ENCODE measurements at regions not wholly inside any gene's neighbourhood (a gene's known extent, or its start where the extent isn't known, plus 50 kb on each side); places are given as distances from the start of the nearest gene placed in this dataset.

DNA sequence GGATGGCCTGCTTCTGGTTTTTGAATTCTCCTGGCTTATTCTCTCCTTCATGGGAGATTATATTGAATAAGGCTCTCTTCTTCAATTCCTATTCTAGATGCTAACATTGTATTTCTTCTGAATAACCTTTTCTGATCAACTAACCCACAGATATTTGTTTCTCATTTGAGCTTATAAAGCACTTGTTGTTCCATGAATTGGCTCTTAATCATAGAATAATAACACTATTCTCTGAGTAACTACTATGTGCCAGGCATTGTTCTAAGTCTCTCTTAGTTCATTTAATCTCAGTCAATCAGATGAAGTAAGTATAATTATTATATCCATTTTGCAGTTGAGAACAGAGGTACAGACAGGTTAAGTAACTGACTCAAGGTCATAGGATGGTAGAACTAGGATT, 136.3 kb upstream of the MLIP start:
- Histone ChIP-seq H3K27me3 (replicated peaks; ENCODE audit: control insufficient read depth, insufficient read depth, low read length) (no peaks in the 10 kb centered on the region), H3K4me3 (ENCODE audit: low read length) (no peak overlapping the region), H3K9ac (ENCODE audit: low read length) (no peak overlapping the region), H3K36me3 (ENCODE audit: control insufficient read depth, insufficient read depth, low read length, severe bottlenecking) (no peaks in the 10 kb centered on the region), H3K9me3 (ENCODE audit: control insufficient read depth, low read length) (no peaks in the 10 kb centered on the region), H3K4me1 (ENCODE audit: control insufficient read depth, insufficient read depth, low read length) (no peaks in the 10 kb centered on the region)
- DNase-seq (ENCODE audit: low read depth), result no peak

- H3K4me3 ChIP-seq (ENCODE audit: low read length), result no peak overlapping the region
- H3K36me3 ChIP-seq (ENCODE audit: control insufficient read depth, insufficient read depth, low read length, severe bottlenecking), result no peaks in the 10 kb centered on the region
- no peak for DNase-seq (ENCODE audit: low read depth)
- no peaks in the 10 kb centered on the region for H3K4me1 ChIP-seq (ENCODE audit: control insufficient read depth, insufficient read depth, low read length)
- H3K9ac ChIP-seq (ENCODE audit: low read length), result no peak overlapping the region
- H3K9me3 ChIP-seq (ENCODE audit: control insufficient read depth, low read length), result no peaks in the 10 kb centered on the region
- no peaks in the 10 kb centered on the region for H3K27me3 ChIP-seq (replicated peaks; ENCODE audit: control insufficient read depth, insufficient read depth, low read length)
Observed at GRCh38 chr6:53975941-53976615, 135.2 kb upstream of the MLIP start.

DNA sequence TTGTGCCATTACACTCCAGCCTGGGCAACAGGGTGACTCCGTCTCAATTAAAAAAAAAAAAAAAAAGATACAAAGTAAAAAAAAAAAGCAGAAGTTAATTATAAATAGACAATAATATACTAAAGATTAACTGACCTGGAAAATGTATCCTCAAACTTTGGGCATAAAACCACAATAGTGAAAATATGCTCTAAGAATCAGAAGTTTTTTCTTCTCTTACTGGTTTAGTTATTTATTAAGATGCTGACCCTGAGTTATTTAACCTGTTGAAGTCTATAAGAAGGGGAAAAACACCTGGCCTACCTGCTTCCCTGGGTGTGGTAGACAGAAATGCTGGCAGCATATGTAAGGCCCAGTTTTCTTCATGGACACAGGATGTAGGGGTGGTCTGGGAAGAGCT, 133.7 kb upstream of the MLIP start:
- no peaks in the 10 kb centered on the region for H3K36me3 ChIP-seq (ENCODE audit: control insufficient read depth, insufficient read depth, low read length, severe bottlenecking)
- no peaks in the 10 kb centered on the region for H3K27me3 ChIP-seq (replicated peaks; ENCODE audit: control insufficient read depth, insufficient read depth, low read length)
- H3K4me3 ChIP-seq (ENCODE audit: low read length), result no peak overlapping the region
- no peaks in the 10 kb centered on the region for H3K9me3 ChIP-seq (ENCODE audit: control insufficient read depth, low read length)
- DNase-seq (ENCODE audit: low read depth), result no peak
- no peak overlapping the region for H3K9ac ChIP-seq (ENCODE audit: low read length)
- H3K4me1 ChIP-seq (ENCODE audit: control insufficient read depth, insufficient read depth, low read length), result no peaks in the 10 kb centered on the region

GRCh38 chr6:53979468-53980067, 131.7 kb upstream of the MLIP start:
- H3K4me3 ChIP-seq (ENCODE audit: low read length), result no peak overlapping the region
- H3K4me1 ChIP-seq (ENCODE audit: control insufficient read depth, insufficient read depth, low read length), result peaks cover 10% of the 10 kb centered on the region
- DNase-seq (ENCODE audit: low read depth), result peak; percentile 79
- no peaks in the 10 kb centered on the region for H3K27me3 ChIP-seq (replicated peaks; ENCODE audit: control insufficient read depth, insufficient read depth, low read length)
- H3K9me3 ChIP-seq (ENCODE audit: control insufficient read depth, low read length), result no peaks in the 10 kb centered on the region
- no peaks in the 10 kb centered on the region for H3K36me3 ChIP-seq (ENCODE audit: control insufficient read depth, insufficient read depth, low read length, severe bottlenecking)
- H3K9ac ChIP-seq (ENCODE audit: low read length), result no peak overlapping the region

DNA sequence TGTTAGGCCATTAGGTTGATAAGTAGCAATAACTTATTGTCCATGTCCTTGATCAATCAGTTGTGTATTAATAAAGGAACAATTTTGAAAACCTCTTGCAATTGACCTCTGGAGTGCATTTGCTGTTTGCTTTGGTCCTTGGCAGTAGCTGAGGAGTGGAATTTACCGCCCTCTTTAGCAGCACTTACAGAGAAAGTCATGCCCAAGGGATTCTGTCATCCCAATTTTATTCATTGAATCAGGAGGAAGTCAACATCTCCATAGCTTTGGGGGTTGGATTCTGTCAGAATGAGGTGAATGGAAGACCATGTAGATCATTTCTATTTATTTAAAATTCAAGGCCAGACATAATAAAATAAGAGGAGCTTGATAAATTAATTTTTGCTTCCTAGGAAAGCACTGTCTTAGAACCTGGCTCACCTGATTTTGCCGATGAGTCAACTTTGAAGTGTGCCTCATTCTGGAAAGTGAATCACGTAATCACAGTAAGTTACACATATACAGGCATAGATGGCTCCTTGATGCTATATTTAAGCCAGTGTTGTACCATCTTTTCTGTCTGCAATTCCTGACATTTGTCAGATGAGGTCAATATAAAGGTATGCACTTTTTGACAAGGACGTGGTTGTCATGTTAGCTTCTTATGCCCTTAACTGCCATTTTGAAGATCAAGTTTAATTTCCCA, 128.7 kb upstream of the MLIP start:
- Histone ChIP-seq H3K4me3 (ENCODE audit: low read length) (no peak overlapping the region), H3K4me1 (ENCODE audit: control insufficient read depth, insufficient read depth, low read length) (peaks cover 35% of the 10 kb centered on the region), H3K9me3 (ENCODE audit: control insufficient read depth, low read length) (no peaks in the 10 kb centered on the region), H3K27me3 (replicated peaks; ENCODE audit: control insufficient read depth, insufficient read depth, low read length) (no peaks in the 10 kb centered on the region), H3K9ac (ENCODE audit: low read length) (no peak overlapping the region), H3K36me3 (ENCODE audit: control insufficient read depth, insufficient read depth, low read length, severe bottlenecking) (no peaks in the 10 kb centered on the region)
- DNase-seq (ENCODE audit: low read depth), result no peak

GRCh38 chr6:53983301-53983700, 127.9 kb upstream of the MLIP start:
- Histone ChIP-seq H3K27me3 (replicated peaks; ENCODE audit: control insufficient read depth, insufficient read depth, low read length) (no peaks in the 10 kb centered on the region), H3K9ac (ENCODE audit: low read length) (no peak overlapping the region), H3K9me3 (ENCODE audit: control insufficient read depth, low read length) (no peaks in the 10 kb centered on the region), H3K36me3 (ENCODE audit: control insufficient read depth, insufficient read depth, low read length, severe bottlenecking) (no peaks in the 10 kb centered on the region), H3K4me3 (ENCODE audit: low read length) (no peak overlapping the region), H3K4me1 (ENCODE audit: control insufficient read depth, insufficient read depth, low read length) (peaks cover 35% of the 10 kb centered on the region)
- DNase-seq (ENCODE audit: low read depth), result no peak

DNA sequence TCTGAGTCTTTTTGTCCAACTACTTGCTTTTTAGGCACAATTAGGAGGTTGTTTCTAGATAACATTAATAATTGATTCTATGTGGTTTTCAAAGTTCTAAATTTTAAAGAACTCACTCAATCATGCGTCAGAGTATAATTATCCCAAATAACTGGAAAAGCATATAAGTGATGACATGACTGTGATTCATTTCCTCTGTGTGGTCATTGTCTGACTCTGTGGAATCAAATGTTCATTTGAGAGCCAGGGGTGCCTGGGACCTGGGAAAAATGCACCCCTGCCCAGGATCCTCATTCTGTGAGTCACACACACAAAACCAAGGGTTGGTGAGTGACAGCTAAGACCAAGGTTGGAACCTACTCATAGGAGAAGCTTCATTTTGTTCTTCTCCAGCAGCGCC, 127.1 kb upstream of the MLIP start:
- peak; percentile 79 for DNase-seq (ENCODE audit: low read depth)
- H3K9ac ChIP-seq (ENCODE audit: low read length), result peak overlapping the region; percentile 21
- H3K4me3 ChIP-seq (ENCODE audit: low read length), result peak overlapping the region; percentile 53
- H3K9me3 ChIP-seq (ENCODE audit: control insufficient read depth, low read length), result no peaks in the 10 kb centered on the region
- peaks cover 35% of the 10 kb centered on the region for H3K4me1 ChIP-seq (ENCODE audit: control insufficient read depth, insufficient read depth, low read length)
- H3K36me3 ChIP-seq (ENCODE audit: control insufficient read depth, insufficient read depth, low read length, severe bottlenecking), result no peaks in the 10 kb centered on the region
- no peaks in the 10 kb centered on the region for H3K27me3 ChIP-seq (replicated peaks; ENCODE audit: control insufficient read depth, insufficient read depth, low read length)

DNA sequence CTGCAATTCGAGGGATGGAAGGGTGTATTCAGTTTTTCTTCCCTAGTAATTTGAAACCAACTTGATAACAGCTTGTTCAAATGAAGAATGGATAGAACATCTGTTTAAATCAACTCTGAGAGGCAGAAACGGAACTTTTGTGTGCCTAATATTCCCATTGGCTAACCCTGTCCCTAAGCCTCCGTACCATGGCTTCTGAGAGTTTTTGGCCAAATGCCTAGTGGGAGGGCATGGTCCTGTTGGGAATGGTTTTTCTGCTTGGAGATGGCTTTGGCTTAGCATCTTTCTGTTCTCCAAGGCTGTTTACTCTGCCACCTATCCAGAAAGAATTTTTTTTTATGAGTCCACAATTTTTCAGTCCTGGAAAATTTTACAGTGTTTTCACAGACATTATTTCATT, 126.7 kb upstream of the MLIP start:
- Histone ChIP-seq H3K4me1 (ENCODE audit: control insufficient read depth, insufficient read depth, low read length) (peaks cover 35% of the 10 kb centered on the region), H3K36me3 (ENCODE audit: control insufficient read depth, insufficient read depth, low read length, severe bottlenecking) (no peaks in the 10 kb centered on the region), H3K9ac (ENCODE audit: low read length) (peak overlapping the region; percentile 21), H3K9me3 (ENCODE audit: control insufficient read depth, low read length) (no peaks in the 10 kb centered on the region), H3K4me3 (ENCODE audit: low read length) (peak overlapping the region; percentile 53), H3K27me3 (replicated peaks; ENCODE audit: control insufficient read depth, insufficient read depth, low read length) (no peaks in the 10 kb centered on the region)
- no peak for DNase-seq (ENCODE audit: low read depth)

- Histone ChIP-seq H3K9ac (ENCODE audit: low read length) (peak overlapping the region; percentile 55), H3K4me1 (ENCODE audit: control insufficient read depth, insufficient read depth, low read length) (peaks cover 35% of the 10 kb centered on the region), H3K9me3 (ENCODE audit: control insufficient read depth, low read length) (no peaks in the 10 kb centered on the region), H3K4me3 (ENCODE audit: low read length) (peak overlapping the region; percentile 22), H3K27me3 (replicated peaks; ENCODE audit: control insufficient read depth, insufficient read depth, low read length) (no peaks in the 10 kb centered on the region), H3K36me3 (ENCODE audit: control insufficient read depth, insufficient read depth, low read length, severe bottlenecking) (no peaks in the 10 kb centered on the region)
- DNase-seq (ENCODE audit: low read depth), result peak; percentile 30
Observed at GRCh38 chr6:53985366-53985765, 125.9 kb upstream of the MLIP start.

DNA sequence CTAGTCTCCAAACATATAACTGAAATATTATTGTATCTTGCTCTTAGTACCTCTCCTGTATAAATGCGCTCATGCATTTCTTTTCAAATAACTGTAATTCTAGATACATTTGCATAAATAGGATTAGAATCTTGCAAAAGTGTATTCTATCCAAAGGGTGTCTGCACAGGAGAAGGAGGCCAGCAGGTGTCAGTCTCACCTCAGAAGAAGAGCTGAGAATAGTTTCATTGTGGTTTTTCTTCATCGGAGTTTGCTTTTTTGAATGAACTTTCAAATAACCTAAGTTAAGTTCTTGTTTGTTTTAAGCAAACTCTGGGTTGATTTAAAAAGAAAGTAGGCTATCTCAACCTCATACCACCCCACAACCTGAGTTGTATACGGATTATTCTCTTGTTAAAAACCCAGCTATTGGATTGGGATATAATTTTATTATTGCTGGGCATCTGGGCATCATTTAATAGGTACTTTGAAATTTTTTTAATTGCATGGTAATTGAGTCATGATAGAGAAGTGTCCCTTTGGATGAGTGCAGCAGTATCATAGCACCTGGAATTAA, 125.0 kb upstream of the MLIP start:
- no peaks in the 10 kb centered on the region for H3K9me3 ChIP-seq (ENCODE audit: control insufficient read depth, low read length)
- H3K4me1 ChIP-seq (ENCODE audit: control insufficient read depth, insufficient read depth, low read length), result peaks cover 35% of the 10 kb centered on the region
- no peaks in the 10 kb centered on the region for H3K36me3 ChIP-seq (ENCODE audit: control insufficient read depth, insufficient read depth, low read length, severe bottlenecking)
- H3K27me3 ChIP-seq (replicated peaks; ENCODE audit: control insufficient read depth, insufficient read depth, low read length), result no peaks in the 10 kb centered on the region
- peak overlapping the region; percentile 55 for H3K9ac ChIP-seq (ENCODE audit: low read length)
- H3K4me3 ChIP-seq (ENCODE audit: low read length), result no peak overlapping the region
- peak; percentile 84 for DNase-seq (ENCODE audit: low read depth)

DNA sequence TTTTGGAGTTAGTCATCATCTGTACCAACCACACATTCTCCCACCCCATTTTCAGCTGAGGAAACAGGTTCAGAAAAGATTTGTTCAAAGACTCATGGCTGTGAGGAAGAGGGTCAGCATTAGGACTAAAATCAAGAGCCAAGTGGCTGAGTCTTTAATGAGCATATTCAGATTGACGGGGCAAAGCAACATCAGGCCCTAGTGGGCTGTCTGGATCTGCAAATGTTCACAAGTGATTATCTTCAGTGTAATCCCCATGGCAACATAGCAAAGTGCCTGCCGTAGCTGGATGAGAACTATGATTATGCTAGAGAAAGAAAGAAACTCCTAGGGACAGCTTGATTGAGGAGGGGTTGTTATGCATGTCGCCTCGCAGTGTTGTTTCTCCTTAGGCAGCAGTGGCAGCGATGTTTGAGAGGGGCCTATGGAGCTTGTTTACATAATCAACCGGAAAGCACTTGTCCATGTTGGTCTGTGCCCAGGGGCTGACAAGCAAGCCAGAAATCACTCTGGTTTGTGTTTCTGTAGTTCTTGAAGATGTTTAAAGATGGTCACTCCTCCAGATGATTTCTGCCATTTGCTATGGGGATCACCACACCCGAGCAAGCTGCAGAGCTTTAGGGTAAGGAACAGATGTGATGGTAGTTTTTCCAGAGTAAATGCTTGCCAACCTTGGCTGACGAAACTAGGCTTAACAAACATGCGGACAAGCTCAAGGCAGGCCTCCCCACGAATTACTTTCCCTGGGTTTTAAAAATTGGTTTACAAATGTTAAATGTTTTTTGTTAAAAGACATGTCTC, 124.3 kb upstream of the MLIP start:
- H3K4me3 ChIP-seq (ENCODE audit: low read length), result no peak overlapping the region
- H3K27me3 ChIP-seq (replicated peaks; ENCODE audit: control insufficient read depth, insufficient read depth, low read length), result no peaks in the 10 kb centered on the region
- H3K9me3 ChIP-seq (ENCODE audit: control insufficient read depth, low read length), result no peaks in the 10 kb centered on the region
- peak overlapping the region; percentile 32 for H3K9ac ChIP-seq (ENCODE audit: low read length)
- H3K4me1 ChIP-seq (ENCODE audit: control insufficient read depth, insufficient read depth, low read length), result peaks cover 35% of the 10 kb centered on the region
- peak; percentile 37 for DNase-seq (ENCODE audit: low read depth)
- H3K36me3 ChIP-seq (ENCODE audit: control insufficient read depth, insufficient read depth, low read length, severe bottlenecking), result no peaks in the 10 kb centered on the region
